Caki2 (cell line): ENCODE measurements at regions not wholly inside any gene's neighbourhood (a gene's known extent, or its start where the extent isn't known, plus 50 kb on each side); places are given as distances from the start of the nearest gene placed in this dataset.
"Not testable (repeated sequence)": the region's sequence is repeated elsewhere in the genome, so short reads cannot be mapped to it uniquely, and the experiment has no call there.

Experiments
- DNase-seq: peaks from one replicate; pipeline ENCODE4 v3.0.0-alpha.2; 2015; ENCODE audit warnings: low read depth
- in situ Hi-C: cut with HindIII; loops from 2 replicates; pipeline ENCODE4 v1.10.0; 2016; ENCODE audit warnings: low sequenced_read_pairs, low pct_unique_long_range_greater_than_20kb, mixed read lengths

DNA sequence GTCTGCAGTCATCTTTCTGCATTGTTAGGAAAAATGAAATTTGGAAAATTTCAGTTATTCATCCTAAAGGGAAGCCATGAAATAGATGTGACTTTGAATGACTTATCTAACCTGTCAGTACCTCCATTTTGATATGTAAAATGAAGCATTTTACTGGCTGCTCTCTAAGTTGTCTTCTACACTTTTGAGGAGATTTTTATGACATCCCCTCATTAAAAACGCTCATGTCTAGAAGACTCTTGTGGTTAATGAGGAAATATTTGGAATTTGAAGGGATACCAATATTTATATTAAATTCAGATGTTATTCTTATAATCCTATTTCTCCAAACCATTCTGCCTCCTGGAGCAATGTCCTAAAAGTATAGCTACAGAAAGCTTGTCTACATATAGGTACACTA is 73.8 kb upstream of the THUMPD2 start:
- in situ Hi-C loops = no loop called here
- no peak for DNase-seq

DNA sequence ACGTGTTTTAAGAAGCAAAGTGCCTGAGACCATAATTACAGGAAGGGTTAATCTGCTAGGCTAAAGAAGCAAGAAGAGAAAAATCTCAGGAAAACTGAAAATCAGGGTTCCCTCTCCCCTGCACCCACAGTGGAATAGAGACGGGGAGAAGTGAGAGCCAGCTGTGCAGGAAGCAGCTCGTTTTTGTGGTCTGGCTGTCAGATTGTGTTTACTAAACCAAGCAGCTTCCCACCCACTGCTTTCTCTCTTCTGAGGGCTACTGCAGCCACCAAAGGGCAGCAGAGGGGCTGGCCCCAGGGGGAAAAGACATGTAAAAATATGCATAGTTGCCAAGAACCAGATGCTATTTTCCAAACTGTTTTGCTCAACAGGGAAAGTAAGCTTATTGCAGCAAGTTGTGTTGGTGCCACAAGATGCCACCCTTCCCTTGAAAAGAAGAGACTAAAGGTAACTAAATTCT is 72.6 kb upstream of the THUMPD2 start:
- in situ Hi-C loops = no loop called here
- DNase-seq = no peak

DNA sequence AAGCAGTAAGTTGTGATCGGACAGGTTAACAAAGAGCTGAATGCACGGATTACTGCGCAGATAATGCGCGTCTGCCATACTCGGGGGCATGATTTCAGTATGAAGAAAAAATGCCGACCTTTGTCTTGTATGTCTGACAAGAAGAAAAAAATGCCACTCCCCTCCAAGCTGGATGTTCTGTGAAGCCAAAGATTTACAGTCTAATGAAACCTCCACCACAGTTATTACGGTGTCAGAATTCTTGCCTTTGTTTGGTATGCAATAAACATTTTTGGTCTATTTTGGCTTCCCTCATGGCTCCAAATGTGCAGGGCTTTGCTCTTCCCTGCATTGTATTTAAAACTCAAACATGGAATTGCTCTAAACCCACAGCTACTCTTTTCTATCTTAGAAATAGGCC is 72.2 kb upstream of the THUMPD2 start:
- in situ Hi-C loops = no loop called here
- DNase-seq = no peak

DNA sequence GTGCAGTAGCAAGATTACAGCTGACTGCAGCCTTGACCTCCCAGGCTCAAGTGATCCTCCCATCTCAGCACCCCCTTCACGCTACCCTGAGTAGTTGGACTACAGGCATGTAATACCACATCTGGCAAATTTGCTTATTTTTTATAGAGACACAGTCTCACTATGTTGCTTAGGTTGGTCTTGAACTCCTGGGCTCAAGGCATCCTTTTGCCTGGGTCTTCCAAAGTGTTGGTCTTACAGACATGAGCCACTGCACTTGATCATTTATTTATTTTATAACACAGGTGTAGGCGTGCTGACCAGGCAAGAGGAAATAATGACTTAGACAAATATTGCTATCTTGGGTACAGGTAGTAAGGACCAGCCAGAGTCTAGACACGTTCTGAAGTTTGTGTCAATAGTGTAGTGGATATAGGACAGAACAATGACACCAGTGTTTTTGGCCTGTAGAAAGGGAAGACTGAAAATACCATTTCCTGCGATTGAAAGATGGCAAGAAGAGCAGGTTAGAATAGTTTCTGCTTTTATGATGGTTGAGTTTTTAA is 71.0 kb upstream of the THUMPD2 start:
- no peak for DNase-seq
- in situ Hi-C loops = no loop called here

DNA sequence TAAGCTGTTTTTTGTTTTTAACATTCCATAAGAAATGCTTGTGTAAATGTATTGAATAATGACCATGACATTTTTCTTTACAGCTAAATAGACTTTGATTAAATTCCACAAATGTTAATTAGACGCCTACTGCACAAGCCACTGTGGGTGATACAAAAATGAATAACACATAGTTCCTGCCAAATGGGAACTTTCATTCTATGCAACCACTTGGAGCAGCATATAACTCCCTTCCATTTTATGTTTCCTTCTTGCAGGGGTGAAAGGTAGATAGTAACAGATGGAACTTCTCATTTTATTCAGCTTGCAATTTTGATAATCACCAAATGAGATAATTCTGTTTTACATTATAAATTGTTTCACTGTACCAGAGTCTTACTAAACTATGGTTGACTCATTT is 70.0 kb upstream of the THUMPD2 start:
- no peak for DNase-seq
- in situ Hi-C loops = no loop called here

DNA sequence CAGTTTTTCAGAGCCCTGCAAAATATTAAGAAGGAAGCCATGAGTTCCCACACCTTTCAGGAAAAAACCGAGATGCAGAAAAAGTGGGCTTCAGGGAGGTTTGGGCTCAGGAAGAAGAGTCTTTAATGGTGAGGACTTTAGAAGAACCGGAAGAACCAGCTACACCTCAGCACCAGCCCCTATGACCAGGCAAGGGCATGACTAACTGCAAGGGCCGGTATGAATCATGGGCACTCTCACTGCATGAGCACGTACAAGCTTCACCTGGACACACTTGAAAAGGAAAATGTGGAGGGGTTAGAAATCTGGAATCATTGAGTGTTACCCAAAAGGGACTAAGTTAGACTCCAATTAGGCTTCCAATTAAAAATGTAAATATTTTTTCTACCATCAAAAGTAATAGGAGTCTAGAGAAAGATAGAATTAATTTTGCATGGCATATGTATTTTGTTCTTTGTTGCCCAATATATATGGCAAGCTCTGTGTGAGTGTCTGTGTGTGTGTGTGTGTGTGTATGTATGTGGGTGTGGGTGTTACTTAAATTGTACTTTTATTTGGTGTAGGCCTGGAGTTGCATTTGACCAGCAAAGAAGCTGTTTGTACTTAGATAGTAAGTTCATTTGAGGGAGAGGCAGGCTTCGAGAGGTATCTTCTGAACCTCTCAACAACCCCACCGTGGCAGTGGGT is 66.5 kb upstream of the THUMPD2 start:
- in situ Hi-C loops = no loop called here
- no peak for DNase-seq

DNA sequence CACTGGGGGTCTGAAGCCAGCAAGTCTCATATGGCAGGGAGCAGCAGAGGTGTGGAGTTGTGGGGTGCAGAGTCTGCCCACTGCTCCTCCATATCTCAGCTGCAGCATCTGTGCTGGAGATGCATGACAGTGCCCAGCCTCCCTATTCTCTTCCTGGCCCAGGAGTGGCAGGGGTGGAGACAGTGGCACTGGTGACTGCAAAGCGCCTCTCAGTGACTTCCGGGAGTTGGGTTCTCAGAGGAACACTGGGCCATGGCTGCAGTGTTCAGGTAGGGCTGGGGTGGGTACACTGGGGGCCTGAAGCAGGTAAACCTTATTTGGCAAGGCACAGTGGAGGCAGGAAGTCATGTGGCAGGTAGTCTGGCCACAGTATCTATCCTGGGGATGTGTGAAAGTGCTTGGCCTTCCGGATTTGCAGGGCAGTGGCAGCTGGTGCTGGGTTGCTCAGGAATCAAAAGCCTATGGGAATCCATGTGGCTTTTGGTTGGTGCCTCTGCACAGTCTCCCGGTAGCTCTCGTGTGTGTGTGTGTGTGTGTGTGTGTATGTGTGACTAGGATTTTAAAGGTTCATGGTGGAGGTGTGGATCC is 60.3 kb upstream of the THUMPD2 start:
- DNase-seq = no peak
- in situ Hi-C loops = no loop called here

DNA sequence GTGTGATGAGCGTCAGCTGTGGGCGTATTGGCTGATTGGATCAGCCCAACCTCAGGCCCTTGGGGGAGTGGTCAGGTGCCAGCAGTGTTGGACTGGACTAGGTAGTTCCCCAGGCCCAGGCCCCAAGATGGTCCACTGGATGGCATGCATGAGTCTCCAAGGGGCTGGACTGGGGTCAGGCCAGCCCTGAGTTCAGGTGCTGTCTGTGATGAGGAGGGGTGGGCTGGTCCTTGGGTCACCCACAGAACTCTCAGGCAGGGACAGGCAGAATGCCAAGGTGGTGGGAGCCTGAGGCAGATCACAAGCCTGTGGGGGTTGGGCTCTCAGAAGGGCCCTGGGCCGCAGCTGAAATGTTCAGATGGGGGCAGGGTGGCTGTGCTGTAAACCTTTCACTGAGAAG is 59.5 kb upstream of the THUMPD2 start:
- in situ Hi-C loops = no loop called here
- no peak for DNase-seq

DNA sequence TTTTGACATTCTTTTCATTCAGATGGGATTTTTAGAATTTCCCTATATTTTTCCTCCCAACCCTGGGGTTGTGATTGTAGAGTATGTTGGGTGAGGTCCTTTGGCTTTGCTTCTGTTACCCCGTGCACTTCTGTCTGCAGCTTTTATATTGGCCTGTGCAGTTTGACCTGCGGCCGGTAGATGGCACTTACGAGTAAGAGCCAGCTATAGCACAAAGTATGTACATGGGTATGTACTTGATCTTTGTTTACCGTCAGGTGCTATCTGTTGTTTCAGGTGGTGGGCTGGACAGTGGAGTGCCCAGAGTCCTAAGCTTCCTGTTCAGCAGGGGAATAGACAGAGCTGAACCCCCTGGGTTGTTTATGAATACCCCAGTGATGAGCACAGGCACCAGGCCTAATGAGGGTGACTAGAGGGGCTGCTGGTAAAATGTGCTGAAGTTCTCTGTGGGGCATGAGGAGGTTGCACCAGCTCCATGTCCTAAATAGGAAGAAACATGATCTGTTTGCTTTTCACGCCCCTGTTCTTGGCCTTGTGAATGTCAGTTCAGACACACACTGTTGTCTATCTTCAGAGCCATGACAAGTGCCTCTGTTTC is 58.9 kb upstream of the THUMPD2 start:
- in situ Hi-C loops = no loop called here
- DNase-seq = peak; percentile 16

DNA sequence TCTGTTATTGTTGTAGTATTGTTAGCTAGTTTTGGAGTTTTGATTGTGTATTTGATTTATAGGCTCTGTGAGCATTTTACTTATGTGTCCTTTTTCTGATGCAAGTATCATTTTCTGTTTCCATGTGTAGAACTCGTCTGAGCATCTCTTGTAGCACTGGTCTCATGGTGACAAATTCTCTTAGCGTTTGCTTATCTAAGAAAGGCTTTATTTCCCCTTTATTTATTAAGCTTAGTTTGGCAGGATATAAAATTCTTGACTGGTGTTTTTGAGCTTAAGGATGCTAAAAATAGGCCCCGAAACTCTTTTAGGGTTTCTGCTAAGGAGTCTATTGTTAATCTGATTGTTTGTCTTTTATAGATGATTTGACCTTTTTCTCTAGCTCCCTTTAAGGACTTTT is 57.6 kb upstream of the THUMPD2 start:
- DNase-seq = no peak
- in situ Hi-C loops = no loop called here

DNA sequence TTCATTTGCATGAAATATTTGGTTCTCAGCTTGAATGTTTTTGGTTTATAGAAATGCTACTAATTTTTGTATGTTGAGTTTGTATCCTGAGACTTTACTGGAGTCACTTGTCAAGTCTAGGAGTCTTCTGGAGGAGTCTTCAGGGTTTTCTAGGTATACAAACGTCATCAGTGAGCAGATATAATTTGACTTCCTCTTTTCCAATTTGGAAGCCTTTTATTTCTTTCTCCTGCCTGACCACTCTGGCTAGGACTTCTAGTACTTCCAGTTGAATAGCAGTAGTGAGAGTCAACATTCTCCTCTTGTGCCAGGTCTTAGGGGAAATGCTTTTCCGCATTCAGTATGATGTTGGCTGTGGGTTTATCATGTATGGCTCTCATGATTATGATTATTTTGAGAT is 55.4 kb upstream of the THUMPD2 start:
- DNase-seq = no peak
- in situ Hi-C loops = no loop called here

DNA sequence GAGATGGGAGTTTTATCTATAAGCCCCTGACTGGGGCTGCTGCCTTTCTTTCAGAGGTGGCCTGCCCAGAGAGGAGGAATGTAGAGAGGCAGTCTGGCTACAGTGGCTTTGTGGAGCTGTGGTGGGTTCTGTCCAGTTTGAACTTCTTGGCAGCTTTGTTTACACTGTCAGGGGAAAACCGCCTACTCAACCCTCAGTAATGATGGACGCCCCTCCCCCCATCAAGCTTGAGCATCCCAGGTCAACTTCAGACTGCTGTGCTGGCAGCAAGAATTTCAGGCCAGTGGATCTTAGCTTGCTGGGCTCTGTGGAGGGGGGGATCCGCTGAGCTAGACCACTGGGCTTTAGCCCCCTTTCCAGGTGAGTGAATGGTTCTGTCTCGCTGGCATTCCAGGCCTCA is 51.6 kb upstream of the THUMPD2 start:
- in situ Hi-C loops = not testable (repeated sequence)
- peak; percentile 9 for DNase-seq
